Left renal cortex interstitium (tissue), 4 donors: ENCODE measurements at regions not wholly inside any gene's neighbourhood (a gene's known extent, or its start where the extent isn't known, plus 50 kb on each side); places are given as distances from the start of the nearest gene placed in this dataset.

Experiments
- DNase-seq, 4 donors: peaks; one replicate each; pipeline ENCODE4 v3.0.0-alpha.2; 2013; ENCODE audit warnings: low read depth in 4 of 4, low spot score in 2 of 4, missing footprints in 1 of 4

DNA sequence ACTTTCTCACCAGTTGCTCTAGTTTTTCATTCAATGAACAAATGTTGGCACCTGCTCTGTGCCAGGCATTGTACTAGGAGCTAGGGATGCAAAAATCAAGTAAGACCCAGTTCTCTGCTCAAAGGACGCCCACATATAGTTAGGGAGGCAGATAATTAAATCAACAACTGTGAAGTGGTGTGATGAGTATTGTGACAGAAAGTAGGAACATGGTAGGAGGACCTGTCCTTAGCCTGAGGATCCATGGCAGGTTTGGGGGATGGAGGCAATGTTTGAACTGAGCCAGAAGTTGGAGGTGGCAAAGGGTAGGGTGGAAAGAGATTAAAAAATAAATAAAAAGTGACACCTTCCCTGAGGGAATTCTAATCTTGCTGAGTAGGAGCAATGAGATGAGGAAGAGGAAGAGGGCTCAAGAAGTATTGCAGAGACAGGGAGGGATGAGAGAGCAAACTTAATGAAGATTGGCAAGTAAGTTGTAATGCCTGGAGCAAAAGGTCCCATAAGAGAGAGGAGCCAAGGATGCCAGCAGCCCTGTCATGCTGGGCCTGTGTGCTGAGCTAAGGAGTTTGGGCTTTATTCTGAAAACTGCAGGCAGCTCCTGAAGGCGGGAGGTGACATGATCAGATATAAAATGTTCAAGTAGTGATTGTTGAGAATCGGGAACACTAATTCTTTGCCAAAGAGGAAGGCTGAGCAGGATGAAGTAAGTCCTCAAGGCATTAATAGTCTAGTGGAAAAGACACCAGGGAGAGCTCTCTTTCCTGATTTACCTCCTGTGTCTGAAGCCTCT lies 184.3 kb upstream of the PPP2R3A start:
- DNase-seq, result no peak

DNA sequence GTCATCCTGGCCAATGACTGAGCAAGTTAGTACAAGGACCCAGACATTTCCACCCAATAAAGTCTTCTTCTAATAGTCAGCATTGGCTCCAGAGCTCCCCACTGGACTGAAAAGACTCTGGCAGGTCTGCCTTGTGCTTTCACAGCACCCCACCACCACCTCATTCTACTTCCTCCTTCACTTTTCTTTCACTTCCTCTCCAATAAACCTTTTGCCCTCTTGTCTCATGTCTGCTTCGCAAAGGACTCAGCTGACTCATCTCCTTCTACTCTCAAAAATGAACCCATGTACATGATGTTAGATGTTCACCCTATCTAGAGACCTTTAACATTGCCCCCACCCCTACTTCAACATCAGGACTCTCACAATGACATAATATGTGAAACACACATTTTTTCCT lies 181.0 kb upstream of the PPP2R3A start:
- no peak for DNase-seq

DNA sequence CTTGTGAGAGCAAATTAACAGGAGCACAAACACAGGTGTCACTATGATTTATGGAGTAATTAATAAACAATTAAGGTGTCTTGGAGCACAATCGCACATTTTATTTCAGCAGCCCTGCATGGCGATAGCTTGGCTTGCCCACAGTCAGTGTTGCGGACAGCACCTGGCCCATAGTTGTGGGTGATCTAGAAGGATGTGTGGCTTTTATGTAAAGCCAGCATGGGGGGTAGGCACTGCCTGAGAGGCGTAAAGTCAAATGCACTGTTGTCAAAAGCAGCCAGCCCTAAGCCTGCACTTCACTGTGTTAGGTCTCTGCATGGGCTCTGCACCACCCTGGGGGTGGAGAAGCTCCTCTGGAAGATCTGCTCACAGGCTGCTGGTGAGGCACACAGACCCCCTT lies 177.4 kb upstream of the PPP2R3A start:
- DNase-seq, result no peak

DNA sequence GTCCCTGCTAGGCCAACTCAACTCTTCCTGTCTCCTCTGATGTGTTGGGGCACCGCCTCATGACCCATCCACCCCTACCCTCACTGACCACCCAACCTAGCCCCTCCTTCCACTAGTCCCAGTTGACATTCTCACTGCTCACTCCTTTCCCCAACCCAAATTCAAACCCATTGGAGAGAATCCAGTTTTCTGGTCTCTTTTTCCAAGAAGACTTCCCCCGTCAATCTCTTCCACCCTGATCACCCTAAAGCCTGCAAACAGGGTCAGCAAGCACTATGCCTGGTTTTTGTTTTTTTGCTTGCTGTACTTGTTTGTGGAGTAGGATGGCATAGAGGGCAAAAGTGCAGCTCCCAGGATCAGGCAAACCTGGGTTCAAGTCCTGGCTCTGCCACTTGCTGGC lies 176.6 kb upstream of the PPP2R3A start:
- no peak for DNase-seq

DNA sequence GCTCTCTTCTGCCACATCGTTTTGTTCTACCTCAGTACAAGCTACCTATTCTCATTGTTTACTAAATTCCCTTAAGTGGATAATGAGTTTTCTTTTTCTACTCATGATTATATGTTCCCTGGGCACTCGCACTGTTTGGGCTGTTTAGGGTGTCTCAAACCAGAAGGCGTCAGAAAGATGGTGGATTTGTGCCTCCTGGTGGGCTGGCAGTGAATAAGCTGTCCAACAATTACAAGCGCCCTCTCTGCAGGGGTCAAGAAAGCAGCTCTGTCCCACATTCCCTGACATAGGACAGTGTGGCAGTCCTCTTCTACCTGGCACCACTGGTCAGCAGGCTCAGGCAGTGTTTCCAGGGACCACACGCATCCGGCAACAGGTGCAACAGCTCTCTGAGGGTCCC lies 173.4 kb upstream of the PPP2R3A start:
- DNase-seq, result no peak

DNA sequence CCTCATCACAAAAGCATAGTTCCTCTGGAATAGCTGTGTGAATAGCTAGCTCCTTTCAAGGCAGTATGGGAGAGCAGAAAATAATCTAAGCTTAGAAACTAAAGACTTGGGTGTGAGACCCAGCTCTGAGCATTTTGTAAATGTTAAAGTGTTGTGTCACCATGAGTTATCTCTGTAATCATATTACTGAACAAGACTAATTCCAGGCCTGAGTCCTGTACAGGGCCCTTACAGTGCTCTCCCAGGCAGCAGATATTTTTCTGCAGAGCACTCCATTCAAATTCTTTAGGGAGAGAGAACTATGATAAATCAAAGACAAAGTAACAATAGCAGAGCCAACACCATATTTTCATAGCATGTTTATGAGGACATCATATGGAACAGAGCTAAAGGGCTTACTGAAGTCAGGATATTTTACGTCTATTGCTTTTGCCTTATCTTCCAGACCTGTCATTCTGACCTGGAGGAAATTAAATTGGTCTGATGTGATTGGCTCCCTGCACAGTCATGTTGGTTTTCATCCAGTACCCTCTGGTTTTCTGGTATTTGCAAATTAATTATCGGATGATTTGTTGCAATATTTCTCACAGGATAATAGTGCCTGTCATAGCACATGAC lies 172.6 kb upstream of the PPP2R3A start:
- DNase-seq, result peak in 1 of 4 donors; percentile 4

DNA sequence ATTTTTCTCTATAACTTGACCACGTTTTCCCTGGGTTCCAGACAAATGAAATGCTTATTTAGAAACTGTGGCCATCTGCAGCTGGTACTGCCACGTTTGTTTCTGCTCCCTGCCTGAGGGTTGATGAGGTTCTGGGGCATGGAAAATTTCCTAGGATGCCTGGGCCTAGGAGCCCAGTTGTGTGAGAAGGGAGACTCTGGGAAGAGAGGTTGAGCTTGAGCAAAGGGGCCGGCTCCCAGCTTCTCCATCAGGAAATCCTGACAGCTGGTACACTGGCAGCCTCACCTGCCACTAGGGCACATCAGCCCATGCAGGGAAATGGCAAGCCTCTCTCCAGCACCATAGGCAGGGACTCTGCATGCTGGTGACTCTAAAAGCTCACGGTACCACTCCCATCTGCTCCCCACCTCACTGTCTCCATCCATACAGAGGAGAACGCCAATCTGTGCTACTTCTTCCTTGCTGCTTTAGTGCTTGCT lies 165.4 kb upstream of the PPP2R3A start:
- DNase-seq, result no peak

DNA sequence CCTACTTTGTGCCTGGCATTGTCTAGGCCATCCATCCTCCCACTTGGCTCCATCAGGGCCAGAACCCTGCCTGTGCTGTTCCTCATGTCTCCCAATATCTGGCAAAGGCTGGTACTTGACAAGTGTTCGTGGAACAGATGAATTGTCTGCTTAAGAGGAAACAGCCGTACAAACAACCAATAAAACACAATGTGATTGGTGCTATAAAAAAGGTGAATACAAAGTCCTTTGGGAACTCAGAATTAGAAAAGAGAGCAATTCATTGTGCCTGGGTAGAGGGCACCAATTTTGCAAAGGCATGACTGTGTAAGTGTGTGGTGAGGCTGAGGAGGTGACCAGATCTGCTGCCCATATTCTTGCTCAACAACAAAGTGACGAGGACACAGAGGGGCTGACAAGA lies 164.5 kb upstream of the PPP2R3A start:
- no peak for DNase-seq

DNA sequence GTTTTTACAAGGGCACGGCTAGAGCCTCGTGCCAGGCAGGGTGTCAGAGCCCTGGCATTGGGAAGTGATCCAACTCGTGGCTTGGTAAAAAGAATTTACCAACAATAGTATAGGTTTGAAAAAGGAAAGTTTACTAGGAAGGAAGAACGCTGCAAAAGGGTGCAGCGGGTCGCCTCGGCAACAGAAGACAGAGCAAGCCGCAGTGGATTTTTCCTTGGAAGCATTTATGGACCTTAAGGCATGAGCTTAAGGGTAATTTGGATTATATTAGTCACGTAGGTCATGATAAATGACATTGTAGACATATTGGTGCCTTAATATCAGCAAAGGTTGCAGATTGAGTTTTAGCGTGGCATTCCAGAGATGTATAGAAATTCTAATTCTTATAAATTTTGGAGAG lies 163.4 kb upstream of the PPP2R3A start:
- DNase-seq, result no peak

DNA sequence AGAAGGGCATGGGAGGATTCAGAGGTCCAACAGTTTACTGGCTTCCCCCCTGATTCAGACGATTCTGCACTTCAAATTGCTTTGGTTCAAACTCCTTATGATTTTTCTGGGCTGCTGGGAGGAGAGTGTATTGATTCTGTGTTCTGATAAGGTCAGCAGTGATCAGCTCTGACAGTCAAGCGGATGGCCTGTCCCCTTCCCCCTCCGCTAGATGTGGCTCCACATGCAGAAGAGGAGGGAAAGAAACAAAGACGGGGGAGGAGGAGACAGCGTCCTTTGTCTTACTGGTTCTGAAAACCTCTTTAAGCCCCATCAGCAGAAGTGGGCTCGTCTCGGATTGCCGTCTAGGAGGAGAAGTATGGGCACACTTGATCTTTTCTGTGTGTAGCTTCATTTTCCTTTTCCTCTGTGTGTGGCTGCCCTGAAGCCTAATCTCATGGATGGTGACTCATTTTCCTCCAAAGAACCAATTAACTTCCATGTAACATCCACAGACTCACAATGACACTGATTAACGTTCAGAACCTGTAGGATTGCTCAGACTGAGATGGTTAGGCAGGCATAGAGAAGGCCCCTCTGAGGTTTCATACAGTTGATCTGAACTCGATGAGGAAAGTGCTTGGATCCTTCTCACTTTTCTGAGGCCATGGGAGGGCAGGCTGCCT lies 162.4 kb upstream of the PPP2R3A start:
- no peak for DNase-seq

DNA sequence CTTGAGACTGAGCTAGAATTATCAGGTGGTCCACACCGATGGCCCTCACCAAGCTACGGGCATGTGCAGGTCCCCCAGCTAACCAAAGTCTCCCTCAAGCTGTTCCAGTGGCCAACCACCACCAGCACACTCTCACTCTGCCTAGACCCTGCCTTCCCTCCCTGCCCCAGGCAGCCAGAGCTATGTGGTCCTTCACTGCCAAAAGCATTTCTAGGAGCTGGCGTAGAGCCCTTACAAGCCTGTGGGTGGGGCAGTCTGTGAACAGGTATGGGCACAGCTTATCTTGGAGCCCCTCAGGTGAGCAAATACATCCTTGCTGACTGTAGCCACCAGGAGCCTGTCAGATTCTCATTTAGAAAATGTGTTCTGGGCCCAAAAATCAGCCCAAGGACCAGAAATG lies 159.8 kb upstream of the PPP2R3A start:
- DNase-seq, result no peak

DNA sequence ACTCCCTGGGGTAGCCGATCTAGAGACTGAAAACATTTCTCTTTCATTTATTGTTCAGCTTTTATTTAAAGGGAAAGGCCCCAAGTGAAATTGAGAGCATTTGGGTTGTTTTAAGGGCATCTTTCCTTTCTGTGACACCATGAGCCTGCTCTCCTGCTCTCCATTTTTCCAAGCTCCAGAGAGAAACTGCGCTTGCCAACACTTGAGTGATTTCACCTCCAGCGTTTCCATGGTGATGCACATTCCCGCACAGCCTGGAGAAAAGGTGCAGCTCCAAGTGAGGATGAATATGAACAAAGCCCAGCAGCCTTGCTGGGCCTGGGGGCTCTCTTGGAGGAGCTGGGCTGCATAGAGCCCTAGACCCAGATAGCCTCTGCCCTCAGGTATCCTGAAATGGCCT lies 159.2 kb upstream of the PPP2R3A start:
- DNase-seq, result peak in 1 of 4 donors; percentile 33

DNA sequence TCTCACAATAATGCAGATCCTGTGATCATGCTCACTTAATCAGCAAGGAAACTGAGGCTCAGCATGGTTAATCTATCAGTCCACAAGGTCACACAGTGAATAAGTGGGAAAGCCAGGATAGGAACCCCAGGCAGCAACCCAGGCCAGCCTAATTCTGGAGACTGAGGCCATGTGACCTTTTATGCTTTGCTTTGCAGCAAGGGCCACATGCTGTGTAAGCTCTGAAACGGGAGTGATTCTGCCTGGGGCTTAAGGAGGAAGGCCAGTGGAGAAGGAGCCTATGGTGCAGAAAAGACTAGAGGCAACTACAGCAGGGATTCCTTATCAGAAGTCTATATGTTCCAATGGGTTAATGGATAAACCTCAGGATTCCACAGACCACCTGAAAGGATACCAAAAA lies 157.6 kb upstream of the PPP2R3A start:
- DNase-seq, result no peak

DNA sequence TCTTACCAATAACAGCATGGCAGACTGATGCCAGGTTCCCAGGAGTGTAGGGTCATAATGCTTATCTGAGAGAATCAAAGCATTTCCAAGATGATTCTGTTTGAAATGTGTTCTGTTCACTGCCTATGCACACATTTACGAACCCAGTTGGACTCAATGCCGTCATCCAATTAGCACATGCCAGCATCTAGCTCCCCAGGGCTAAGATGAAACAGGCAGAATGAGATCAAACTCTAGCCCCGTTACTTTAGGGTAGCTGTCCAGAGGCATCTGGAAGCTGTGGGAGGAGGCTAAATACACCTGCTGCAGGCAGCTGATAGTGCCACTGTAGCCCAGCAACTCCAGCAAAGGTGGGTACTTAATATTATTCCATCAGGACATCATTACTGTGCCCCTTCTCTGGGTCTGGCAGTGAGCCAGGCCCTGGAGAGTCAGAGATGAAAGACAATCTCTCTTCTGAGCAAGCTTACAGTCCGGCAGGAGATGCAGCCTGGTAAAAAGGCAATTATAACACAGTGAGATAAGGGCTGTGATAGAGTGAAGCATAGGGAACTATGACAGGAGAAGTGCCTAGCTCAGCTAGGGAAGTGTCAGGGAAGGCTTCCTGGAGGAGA lies 156.4 kb upstream of the PPP2R3A start:
- no peak for DNase-seq

DNA sequence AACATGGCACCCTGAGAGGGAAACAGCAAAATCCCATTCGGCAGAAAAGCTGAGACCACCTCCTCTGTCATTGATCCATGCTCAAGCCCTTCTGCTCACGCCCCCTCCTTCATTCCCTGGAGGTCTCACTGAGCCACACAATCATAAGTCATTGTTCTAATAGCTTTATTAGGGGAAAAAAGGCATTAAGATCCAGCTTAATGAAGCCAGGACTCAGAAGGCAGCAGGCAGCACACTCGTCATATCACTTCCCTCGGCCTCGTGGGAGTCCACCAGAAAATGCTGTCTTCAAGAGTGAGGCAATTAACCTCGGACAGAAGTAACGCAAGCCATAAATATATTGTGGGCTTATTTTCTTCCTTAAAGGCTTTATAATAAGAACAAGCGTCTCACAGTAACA lies 153.9 kb upstream of the PPP2R3A start:
- no peak for DNase-seq

DNA sequence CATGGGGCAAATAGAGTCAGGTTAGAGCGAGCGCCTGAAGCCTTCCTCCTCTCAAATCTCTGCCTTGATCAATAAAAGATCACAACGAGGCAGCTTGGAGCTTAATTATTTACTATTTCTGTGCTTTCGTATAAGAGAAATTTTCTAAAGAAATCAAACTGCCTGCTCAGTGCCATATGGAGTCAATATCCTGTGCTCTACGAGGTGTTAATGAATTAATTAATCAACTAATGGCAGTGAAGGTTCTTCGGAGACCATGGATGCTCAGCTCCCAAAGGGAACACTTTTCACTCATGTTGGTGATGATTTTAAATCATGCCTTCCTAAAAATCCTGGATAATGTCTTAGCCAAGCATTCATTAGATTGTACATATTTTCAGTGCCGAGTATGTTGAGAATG lies 153.5 kb upstream of the PPP2R3A start:
- DNase-seq, result no peak

DNA sequence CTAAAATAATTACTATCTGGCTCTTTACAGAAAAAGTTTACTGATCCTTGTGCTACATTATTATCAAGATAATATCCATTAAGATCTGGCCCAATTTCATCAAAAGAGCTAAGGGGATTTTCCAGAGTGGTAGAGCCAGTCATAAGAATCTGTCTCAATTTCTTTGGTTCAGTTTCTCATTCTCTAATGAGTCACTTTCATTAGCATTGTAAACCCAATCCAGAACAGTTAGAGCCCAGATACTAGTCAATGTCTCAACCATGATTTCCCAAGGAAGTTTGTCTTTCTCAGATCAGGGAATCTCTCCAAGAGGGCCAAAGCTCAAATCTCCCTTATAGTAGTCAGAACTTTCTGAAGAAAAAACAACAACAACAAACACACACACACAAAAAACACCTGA lies 131.1 kb upstream of the PPP2R3A start:
- no peak for DNase-seq

DNA sequence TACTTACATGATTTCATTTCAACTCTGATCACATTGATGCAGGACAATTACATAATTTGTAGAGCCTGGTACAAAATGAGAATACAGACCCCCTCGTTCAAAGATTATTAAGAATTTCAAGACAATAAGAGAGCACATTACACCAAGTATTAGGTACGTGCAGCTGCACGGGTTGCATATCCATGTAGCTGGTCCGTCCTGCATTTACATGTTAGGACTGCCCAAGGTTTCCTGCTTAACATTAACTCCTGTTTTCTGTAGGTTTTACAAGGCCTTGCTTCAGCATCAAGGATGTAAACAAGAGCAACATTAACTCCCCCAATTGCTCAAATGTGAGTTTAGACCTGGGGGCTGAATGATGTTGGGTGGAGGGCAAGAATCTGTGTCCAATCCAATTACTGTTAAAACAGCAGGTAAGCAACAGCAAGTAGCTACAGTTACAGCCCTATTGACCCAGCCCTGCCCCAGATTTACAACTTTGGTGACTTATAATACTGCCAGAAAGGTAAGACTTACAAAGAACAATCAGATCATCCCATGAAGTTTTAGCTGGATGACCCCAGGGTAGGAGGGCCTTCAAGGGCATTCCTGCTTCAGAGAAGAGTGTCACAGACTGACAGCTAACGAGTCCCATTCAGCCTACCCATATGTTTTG lies 127.4 kb upstream of the PPP2R3A start:
- DNase-seq, result peak in 2 of 4 donors; percentile 6

DNA sequence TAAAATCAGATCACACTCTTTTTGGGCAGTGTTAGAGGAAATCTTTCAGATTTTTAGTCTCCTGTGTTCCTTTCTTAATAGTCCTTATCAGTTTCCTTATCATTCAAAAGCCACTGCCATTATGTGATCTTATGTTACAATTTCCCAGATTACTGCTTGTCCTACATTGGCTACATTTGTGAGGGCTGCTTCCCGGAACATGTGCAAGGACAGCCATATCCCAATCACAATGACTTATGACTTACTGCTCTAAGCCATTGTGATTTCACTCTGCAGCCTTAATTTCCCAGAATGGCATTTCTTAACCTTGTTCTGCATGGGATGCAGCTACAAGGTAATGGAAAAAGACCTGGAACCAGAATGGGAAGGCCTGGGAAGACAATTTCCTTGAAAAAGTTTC lies 125.1 kb upstream of the PPP2R3A start:
- no peak for DNase-seq

DNA sequence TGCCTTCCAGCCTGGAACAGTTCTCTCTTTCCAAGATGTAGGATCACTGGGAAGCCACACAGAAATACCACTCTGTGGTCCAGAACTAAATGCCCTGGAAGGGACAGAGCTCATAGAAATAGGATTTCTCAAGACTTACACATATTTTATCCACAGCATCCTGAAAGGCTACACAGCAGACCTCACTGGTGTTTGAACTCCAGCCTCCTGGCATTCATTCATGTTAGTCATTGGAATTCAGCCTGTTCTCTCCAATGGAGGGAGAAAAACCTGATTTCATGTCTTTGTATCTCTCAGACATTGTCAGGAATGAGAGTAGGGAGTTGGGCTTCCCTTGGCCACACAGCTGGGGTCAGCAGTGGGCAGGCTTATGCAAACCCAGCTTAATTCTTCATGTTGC lies 121.1 kb upstream of the PPP2R3A start:
- DNase-seq, result no peak

DNA sequence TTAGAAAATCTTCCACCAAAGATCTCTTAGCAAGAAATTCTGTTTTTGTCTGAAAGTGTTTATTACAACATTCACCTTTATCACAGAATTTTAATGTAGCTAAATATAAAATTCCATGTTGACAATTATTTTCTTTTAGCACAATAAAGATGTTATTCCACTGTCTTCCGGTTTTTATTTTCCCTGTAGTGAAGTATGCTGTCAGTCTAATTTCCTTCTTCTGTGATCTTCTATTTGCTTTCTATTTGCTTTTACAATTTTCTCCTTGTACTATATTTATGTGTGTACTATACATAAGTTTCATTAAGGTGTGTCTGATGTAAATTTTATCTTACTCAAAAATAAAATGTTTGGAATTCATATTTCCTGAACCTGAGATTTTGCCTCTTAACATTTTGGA lies 117.5 kb upstream of the PPP2R3A start:
- no peak for DNase-seq
